Astrocyte (in vitro differentiated cells and primary cell): ENCODE measurements at regions not wholly inside any gene's neighbourhood (a gene's known extent, or its start where the extent isn't known, plus 50 kb on each side); places are given as distances from the start of the nearest gene placed in this dataset.
"Not testable (repeated sequence)": the region's sequence is repeated elsewhere in the genome, so short reads cannot be mapped to it uniquely, and the experiment has no call there.

Source experiments
- DNase-seq: peaks from one replicate; pipeline ENCODE4 v3.0.0-alpha.2; 2010; ENCODE audit warnings: low read depth
- FAIRE-seq: peaks from 2 replicates; lab custom pipeline; 2011; peaks lifted over from hg19 to GRCh38; lab: Jason Lieb, UNC
- H2AFZ ChIP-seq: 2 replicates; pipeline ENCODE4 v1.6.0; 2012; ENCODE audit warnings: low read depth, low read length, inconsistent platforms
- H3K27ac ChIP-seq: 2 replicates; pipeline ENCODE4 v1.5.1; 2011; ENCODE audit warnings: low read depth, low read length, inconsistent platforms
- H3K27me3 ChIP-seq: 2 replicates; pipeline ENCODE4 v1.6.0; 2011; ENCODE audit warnings: low read length, inconsistent platforms; ENCODE audit not compliant: insufficient read depth
- H3K36me3 ChIP-seq: 2 replicates; pipeline ENCODE4 v1.5.1; 2011; ENCODE audit warnings: low read length, inconsistent platforms; ENCODE audit not compliant: insufficient read depth
- H3K4me1 ChIP-seq: 2 replicates; pipeline ENCODE4 v1.5.1; 2011; ENCODE audit warnings: low read length, inconsistent platforms; ENCODE audit not compliant: insufficient read depth
- H3K4me2 ChIP-seq: 2 replicates; pipeline ENCODE4 v1.6.0; 2012; ENCODE audit warnings: low read length, inconsistent platforms
- H3K4me3 ChIP-seq: 2 replicates; pipeline ENCODE4 v1.5.1; 2011; ENCODE audit warnings: low read depth, mild to moderate bottlenecking, low read length, inconsistent platforms; ENCODE audit not compliant: insufficient read depth
- H3K79me2 ChIP-seq: 2 replicates; pipeline ENCODE4 v1.6.0; 2012; ENCODE audit warnings: mild to moderate bottlenecking, low read length, inconsistent platforms; ENCODE audit not compliant: insufficient read depth
- H3K9ac ChIP-seq: 2 replicates; pipeline ENCODE4 v1.6.0; 2012; ENCODE audit warnings: mild to moderate bottlenecking, low read length, inconsistent platforms
- H3K9me3 ChIP-seq: 2 replicates; pipeline ENCODE4 v1.5.1; 2012; ENCODE audit warnings: low read depth, mild to moderate bottlenecking, low read length, inconsistent platforms; ENCODE audit not compliant: insufficient read depth
- H4K20me1 ChIP-seq: 2 replicates; pipeline ENCODE4 v1.6.0; 2012; ENCODE audit warnings: low read length, inconsistent platforms; ENCODE audit not compliant: insufficient read depth
- H3K27ac Mint-ChIP-seq: one replicate; pipeline ENCODE4 v1.8.0; 2021; ENCODE audit warnings: mild to moderate bottlenecking, mixed read lengths; ENCODE audit not compliant: unreplicated experiment
- H3K27me3 Mint-ChIP-seq: one replicate; pipeline ENCODE4 v1.8.0; 2021; ENCODE audit warnings: low read depth, mixed read lengths; ENCODE audit not compliant: unreplicated experiment
- H3K36me3 Mint-ChIP-seq: one replicate; pipeline ENCODE4 v1.8.0; 2021; ENCODE audit warnings: low read depth, mixed read lengths; ENCODE audit not compliant: unreplicated experiment
- H3K4me1 Mint-ChIP-seq: one replicate; pipeline ENCODE4 v1.8.0; 2021; ENCODE audit warnings: low read depth, mixed read lengths; ENCODE audit not compliant: unreplicated experiment
- H3K4me3 Mint-ChIP-seq: one replicate; pipeline ENCODE4 v1.8.0; 2021; ENCODE audit warnings: mild to moderate bottlenecking, moderate library complexity, mixed read lengths; ENCODE audit not compliant: unreplicated experiment
- H3K9me3 Mint-ChIP-seq: one replicate; pipeline ENCODE4 v1.8.0; 2021; ENCODE audit warnings: mild to moderate bottlenecking, mixed read lengths; ENCODE audit not compliant: unreplicated experiment
- CTCF ChIP-seq: IDR thresholded peaks from 2 replicates; pipeline ENCODE4 v1.5.1; 2011; ENCODE audit warnings: low read depth, mild to moderate bottlenecking, inconsistent platforms, low read length, moderate library complexity; ENCODE audit not compliant: insufficient read depth
- EZH2 ChIP-seq: IDR thresholded peaks from 2 replicates; pipeline ENCODE4 v1.6.1; 2012; ENCODE audit warnings: mild to moderate bottlenecking, low read length, inconsistent platforms; ENCODE audit not compliant: insufficient read depth

DNA sequence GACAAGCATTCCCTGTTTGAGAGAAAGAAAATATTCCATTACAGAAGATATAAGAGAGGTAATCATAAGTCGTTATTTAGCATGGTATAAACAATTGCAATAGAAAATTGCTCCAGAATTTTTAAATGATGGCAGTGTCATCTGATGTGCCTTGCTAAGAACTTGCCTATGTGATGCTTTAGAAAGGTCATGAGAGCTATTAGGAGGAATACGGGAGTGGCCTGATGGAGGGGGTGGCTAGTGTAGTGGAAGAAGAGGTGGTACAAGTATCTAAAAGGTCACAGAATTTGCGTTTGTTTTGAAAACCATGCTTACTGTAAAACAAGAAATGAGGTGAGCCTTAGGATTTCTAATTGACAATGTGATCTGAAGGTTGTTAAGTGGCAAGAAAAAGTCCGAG lies 550.0 kb downstream of the TMX3 start:
- Histone ChIP-seq H3K27ac (no peak overlapping the region), H4K20me1 (no peaks in the 10 kb centered on the region), H3K4me1 (no peaks in the 10 kb centered on the region), H3K9me3 (no peaks in the 10 kb centered on the region), H3K4me3 (no peak overlapping the region), H2AFZ (no peak overlapping the region), H3K36me3 (no peaks in the 10 kb centered on the region), H3K27me3 (no peaks in the 10 kb centered on the region), H3K4me2 (no peak overlapping the region), H3K9ac (no peak overlapping the region), H3K79me2 (no peaks in the 10 kb centered on the region)
- Mint-ChIP-seq H3K27me3 (no peaks in the 10 kb centered on the region), H3K4me3 (no peak overlapping the region), H3K9me3 (peaks cover 9% of the 10 kb centered on the region), H3K4me1 (no peaks in the 10 kb centered on the region), H3K36me3 (no peaks in the 10 kb centered on the region), H3K27ac (no peak overlapping the region)
- TF ChIP-seq EZH2 (no peak), CTCF (no peak)
- FAIRE-seq (no peak), DNase-seq (no peak)

GRCh38 chr18:68153821-68154220 lies 561.1 kb downstream of the TMX3 start:
- H3K27me3 ChIP-seq, H3K9me3 ChIP-seq, H3K36me3 Mint-ChIP-seq, H3K27ac ChIP-seq, H3K27me3 Mint-ChIP-seq, H3K4me3 Mint-ChIP-seq, H3K4me1 ChIP-seq, H3K79me2 ChIP-seq, FAIRE-seq, H2AFZ ChIP-seq, H3K4me1 Mint-ChIP-seq, H4K20me1 ChIP-seq, H3K9ac ChIP-seq, H3K4me2 ChIP-seq, H3K9me3 Mint-ChIP-seq, H3K36me3 ChIP-seq, H3K4me3 ChIP-seq, H3K27ac Mint-ChIP-seq: not testable (repeated sequence)
- DNase-seq = peak; percentile 30

DNA sequence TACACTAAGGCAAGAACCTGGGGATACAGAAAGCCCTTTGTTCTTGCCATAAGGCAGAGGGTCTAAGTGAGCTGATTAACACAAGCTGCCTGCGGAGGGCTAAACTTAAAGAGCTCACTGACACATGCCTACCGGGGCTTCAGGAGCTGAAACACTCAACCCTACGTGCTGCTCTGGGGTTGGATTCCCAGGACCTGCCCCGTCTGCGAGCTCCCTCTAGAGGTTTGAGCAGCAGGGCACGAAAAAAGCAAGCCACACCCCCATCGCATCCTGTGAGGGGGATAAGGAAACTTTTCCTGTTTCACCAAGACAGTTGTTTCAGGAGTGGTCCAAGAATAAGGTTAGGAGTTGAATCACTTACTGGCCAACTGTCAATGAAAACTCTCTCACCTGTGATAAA lies 562.1 kb downstream of the TMX3 start:
- no peak overlapping the region for H3K4me3 Mint-ChIP-seq
- Histone ChIP-seq H3K4me1 (no peaks in the 10 kb centered on the region), H3K4me3 (no peak overlapping the region), H3K27me3 (no peaks in the 10 kb centered on the region), H3K4me2 (no peak overlapping the region), H3K27ac (no peak overlapping the region), H3K36me3 (no peaks in the 10 kb centered on the region), H4K20me1 (no peaks in the 10 kb centered on the region), H3K79me2 (no peaks in the 10 kb centered on the region), H2AFZ (no peak overlapping the region), H3K9me3 (no peaks in the 10 kb centered on the region), H3K9ac (no peak overlapping the region)
- H3K9me3 Mint-ChIP-seq = peaks cover 9% of the 10 kb centered on the region
- TF ChIP-seq EZH2 (no peak), CTCF (no peak)
- FAIRE-seq (no peak), DNase-seq (no peak)
- H3K36me3 Mint-ChIP-seq = no peaks in the 10 kb centered on the region
- no peaks in the 10 kb centered on the region for H3K27me3 Mint-ChIP-seq
- H3K4me1 Mint-ChIP-seq = peaks cover 8% of the 10 kb centered on the region
- H3K27ac Mint-ChIP-seq = no peak overlapping the region
